ENCODE measurements at regions not wholly inside any gene's neighbourhood (a gene's known extent, or its start where the extent isn't known, plus 50 kb on each side); places are given as distances from the start of the nearest gene placed in this dataset.

DNA sequence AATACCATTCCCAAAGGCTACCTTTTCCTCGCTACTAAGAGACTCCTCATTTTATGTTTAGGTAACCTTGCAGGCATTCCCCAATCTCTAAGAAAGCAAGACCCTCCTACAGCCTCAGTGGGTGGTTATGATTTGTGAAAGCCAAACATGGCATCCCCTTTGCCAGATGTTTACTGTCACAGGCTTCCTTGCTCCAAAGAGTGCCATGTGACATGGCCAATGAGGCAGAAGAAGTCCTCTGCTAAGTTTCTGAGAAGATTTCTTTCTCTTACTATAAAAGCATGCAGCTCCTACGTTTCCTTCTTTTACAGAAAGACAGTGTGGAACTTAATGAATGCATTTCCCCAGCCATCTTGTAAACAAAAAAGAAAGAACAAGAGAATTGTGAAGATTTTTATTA lies 688.2 kb downstream of the TBC1D32 start:
- Histone ChIP-seq H3K36me3 (no peaks in the 10 kb centered on the region), H3K27me3 (no peaks in the 10 kb centered on the region), H3K4me3 (no peak overlapping the region), H3K9me3 (ENCODE audit: low read depth) (no peaks in the 10 kb centered on the region), H3K27ac (no peak overlapping the region), H3K4me1 (ENCODE audit: low read depth) (no peaks in the 10 kb centered on the region)
- TF ChIP-seq CTCF (IDR thresholded peaks at IDR 0.05; ENCODE audit: low read depth, low read length) = no peak
- DNase-seq (ENCODE audit: low read depth in 1 of 2, low spot score in 1 of 2) = no peak

GRCh38 chr6:120632975-120633374 lies 701.3 kb downstream of the TBC1D32 start:
- DNase-seq (ENCODE audit: low read depth in 1 of 2, low spot score in 1 of 2) = no peak

DNA sequence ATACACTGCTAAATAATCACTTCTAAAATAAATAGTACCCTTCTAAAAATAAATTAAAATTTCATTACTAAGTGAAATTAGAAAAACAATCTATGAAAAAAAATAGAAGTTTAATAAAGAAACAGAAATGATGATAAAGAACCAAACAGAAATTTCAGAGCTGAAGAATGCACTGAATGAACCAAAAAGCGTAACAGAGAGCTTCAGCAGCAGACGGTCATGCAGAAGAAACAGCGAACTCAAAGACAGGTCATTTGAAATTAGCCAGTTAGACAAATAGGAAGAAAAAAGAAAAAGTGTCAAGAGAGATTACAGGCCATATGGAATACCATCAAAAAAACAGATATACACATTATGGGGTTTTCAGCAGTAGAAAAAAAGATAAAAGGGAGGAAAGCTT lies 706.7 kb downstream of the TBC1D32 start:
- no peak overlapping the region for H3K27ac ChIP-seq
- H3K27me3 ChIP-seq = no peaks in the 10 kb centered on the region
- no peaks in the 10 kb centered on the region for H3K4me1 ChIP-seq (ENCODE audit: low read depth)
- TF ChIP-seq CTCF (IDR thresholded peaks at IDR 0.05; ENCODE audit: low read depth, low read length) = no peak
- no peak overlapping the region for H3K4me3 ChIP-seq
- H3K36me3 ChIP-seq = no peaks in the 10 kb centered on the region
- no peak for DNase-seq (ENCODE audit: low read depth in 1 of 2, low spot score in 1 of 2)
- H3K9me3 ChIP-seq (ENCODE audit: low read depth) = no peaks in the 10 kb centered on the region

More at GRCh38 chr6:120632975-120633374, 701.3 kb downstream of the TBC1D32 start:
- no peak overlapping the region for H3K27ac ChIP-seq
- H3K4me1 ChIP-seq (ENCODE audit: low read depth) = no peaks in the 10 kb centered on the region
- H3K9me3 ChIP-seq (ENCODE audit: low read depth) = no peaks in the 10 kb centered on the region
- H3K27me3 ChIP-seq = no peaks in the 10 kb centered on the region
- no peak overlapping the region for H3K4me3 ChIP-seq
- TF ChIP-seq CTCF (IDR thresholded peaks at IDR 0.05; ENCODE audit: low read depth, low read length) = no peak
- no peaks in the 10 kb centered on the region for H3K36me3 ChIP-seq

GRCh38 chr6:120622127-120622631 lies 712.1 kb downstream of the TBC1D32 start:
- Histone ChIP-seq H3K27me3 (no peaks in the 10 kb centered on the region), H3K4me1 (ENCODE audit: low read depth) (no peaks in the 10 kb centered on the region), H3K27ac (no peak overlapping the region), H3K4me3 (no peak overlapping the region), H3K9me3 (ENCODE audit: low read depth) (no peaks in the 10 kb centered on the region), H3K36me3 (no peaks in the 10 kb centered on the region)
- no peak for TF ChIP-seq CTCF (IDR thresholded peaks at IDR 0.05; ENCODE audit: low read depth, low read length)
- no peak for DNase-seq (ENCODE audit: low read depth in 1 of 2, low spot score in 1 of 2)

- Histone ChIP-seq H3K27ac (no peak overlapping the region), H3K36me3 (no peaks in the 10 kb centered on the region), H3K9me3 (ENCODE audit: low read depth) (no peaks in the 10 kb centered on the region), H3K4me3 (no peak overlapping the region), H3K27me3 (no peaks in the 10 kb centered on the region), H3K4me1 (ENCODE audit: low read depth) (no peaks in the 10 kb centered on the region)
- TF ChIP-seq CTCF (IDR thresholded peaks at IDR 0.05; ENCODE audit: low read depth, low read length) = no peak
- DNase-seq (ENCODE audit: low read depth in 1 of 2, low spot score in 1 of 2) = no peak
Observed at GRCh38 chr6:120620900-120621299, 713.4 kb downstream of the TBC1D32 start.

DNA sequence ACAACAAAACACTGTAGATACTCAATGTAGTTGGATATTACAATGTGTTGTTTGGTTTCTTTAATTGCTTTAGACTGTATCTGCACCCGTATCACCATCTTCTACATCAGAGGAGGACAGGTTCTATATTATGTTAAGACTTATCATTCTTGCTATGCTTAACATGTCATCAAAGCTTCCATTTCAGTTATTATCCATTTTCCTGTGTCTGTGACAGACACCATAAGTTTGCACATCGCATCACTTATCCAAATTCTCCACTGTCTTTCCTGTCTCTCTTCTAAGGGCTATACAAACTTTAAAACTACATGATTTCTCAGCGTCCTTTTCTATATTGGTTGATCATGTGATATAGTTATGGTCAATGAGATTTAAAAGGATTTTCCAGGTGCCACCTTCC lies 719.0 kb downstream of the TBC1D32 start:
- Histone ChIP-seq H3K27ac (no peak overlapping the region), H3K4me1 (ENCODE audit: low read depth) (no peaks in the 10 kb centered on the region), H3K27me3 (no peaks in the 10 kb centered on the region), H3K36me3 (no peaks in the 10 kb centered on the region), H3K9me3 (ENCODE audit: low read depth) (no peaks in the 10 kb centered on the region), H3K4me3 (no peak overlapping the region)
- no peak for TF ChIP-seq CTCF (IDR thresholded peaks at IDR 0.05; ENCODE audit: low read depth, low read length)
- no peak for DNase-seq (ENCODE audit: low read depth in 1 of 2, low spot score in 1 of 2)

Data from cardiac muscle cell (in vitro differentiated cells and primary cell).